Vagina (tissue), 2 donors: ENCODE measurements at regions not wholly inside any gene's neighbourhood (a gene's known extent, or its start where the extent isn't known, plus 50 kb on each side); places are given as distances from the start of the nearest gene placed in this dataset.

Experiments used
- POLR2A ChIP-seq, 2 donors: fragments of 450-650 bp; IDR thresholded peaks; one replicate each; pipeline ENCODE4 v1.6.1; 2017; ENCODE audit warnings: antibody characterized with exemption in 2 of 2, mild to moderate bottlenecking in 2 of 2, moderate library complexity in 2 of 2
- POLR2AphosphoS5 ChIP-seq, 2 donors: sonication (generic); formaldehyde crosslinking; IDR thresholded peaks; one replicate each; pipeline ENCODE4 v1.9.0; 2017; ENCODE audit warnings: antibody characterized with exemption in 2 of 2, mild to moderate bottlenecking in 2 of 2, low read depth in 1 of 2; ENCODE audit not compliant: insufficient read depth in 1 of 2
- TF ChIP-seq, protein P1 (sequence below), 3 experiments: fragments of 450-650 bp in 2 of 3; fragments of 200-600 bp in 1 of 3; sonication (generic) in 1 of 3; IDR thresholded peaks; one replicate each; pipeline ENCODE4 v1.5.1; 2017 to 2019; ENCODE audit warnings: antibody characterized with exemption in 3 of 3, mild to moderate bottlenecking in 2 of 3, moderate library complexity in 2 of 3

DNA sequence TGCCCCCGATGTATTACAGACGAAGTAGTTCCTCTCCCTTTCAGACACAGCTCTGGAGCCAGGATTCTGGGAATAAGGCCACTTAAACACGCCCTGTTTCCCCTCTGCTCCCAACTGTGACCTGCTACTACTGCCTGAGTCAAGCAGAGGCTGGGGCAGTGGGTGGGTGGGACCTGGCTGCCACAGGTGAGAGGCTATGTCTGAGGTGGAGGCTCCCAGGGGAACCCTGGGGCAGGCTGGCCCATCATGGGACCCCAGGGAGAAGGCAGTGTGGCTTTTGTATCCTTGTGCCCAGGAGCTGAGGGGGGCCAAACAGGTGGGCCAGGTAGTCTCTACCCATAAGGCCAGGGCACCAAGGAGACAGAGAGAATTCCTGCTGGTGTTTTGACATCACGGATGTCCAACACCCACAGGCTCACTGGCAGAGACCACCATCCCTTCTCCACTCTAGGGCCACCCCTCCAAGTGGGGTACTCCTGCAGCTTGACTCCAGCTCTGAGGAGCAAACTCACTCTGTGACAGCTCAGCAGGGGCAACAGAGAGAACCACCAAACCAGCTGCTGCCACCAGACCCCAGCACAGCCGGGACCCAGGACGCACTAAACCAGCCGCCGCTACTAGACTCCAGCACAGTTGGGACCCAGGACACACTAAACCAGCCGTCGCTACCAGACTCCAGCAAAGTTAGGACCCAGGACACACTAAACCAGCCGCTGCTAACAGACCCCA, 105.3 kb upstream of the SMURF2 start:
- no peak for TF ChIP-seq POLR2A (IDR thresholded peaks at IDR 0.05)
- TF ChIP-seq, protein P1, sequence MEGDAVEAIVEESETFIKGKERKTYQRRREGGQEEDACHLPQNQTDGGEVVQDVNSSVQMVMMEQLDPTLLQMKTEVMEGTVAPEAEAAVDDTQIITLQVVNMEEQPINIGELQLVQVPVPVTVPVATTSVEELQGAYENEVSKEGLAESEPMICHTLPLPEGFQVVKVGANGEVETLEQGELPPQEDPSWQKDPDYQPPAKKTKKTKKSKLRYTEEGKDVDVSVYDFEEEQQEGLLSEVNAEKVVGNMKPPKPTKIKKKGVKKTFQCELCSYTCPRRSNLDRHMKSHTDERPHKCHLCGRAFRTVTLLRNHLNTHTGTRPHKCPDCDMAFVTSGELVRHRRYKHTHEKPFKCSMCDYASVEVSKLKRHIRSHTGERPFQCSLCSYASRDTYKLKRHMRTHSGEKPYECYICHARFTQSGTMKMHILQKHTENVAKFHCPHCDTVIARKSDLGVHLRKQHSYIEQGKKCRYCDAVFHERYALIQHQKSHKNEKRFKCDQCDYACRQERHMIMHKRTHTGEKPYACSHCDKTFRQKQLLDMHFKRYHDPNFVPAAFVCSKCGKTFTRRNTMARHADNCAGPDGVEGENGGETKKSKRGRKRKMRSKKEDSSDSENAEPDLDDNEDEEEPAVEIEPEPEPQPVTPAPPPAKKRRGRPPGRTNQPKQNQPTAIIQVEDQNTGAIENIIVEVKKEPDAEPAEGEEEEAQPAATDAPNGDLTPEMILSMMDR (IDR thresholded peaks at IDR 0.05), result no peak
- TF ChIP-seq POLR2AphosphoS5 (IDR thresholded peaks at IDR 0.05; ENCODE audit: insufficient read depth in 1 of 2, low read depth in 1 of 2), result no peak
